ENCODE measurements at regions not wholly inside any gene's neighbourhood (a gene's known extent, or its start where the extent isn't known, plus 50 kb on each side); places are given as distances from the start of the nearest gene placed in this dataset.
"Not testable (repeated sequence)": the region's sequence is repeated elsewhere in the genome, so short reads cannot be mapped to it uniquely, and the experiment has no call there.

DNA sequence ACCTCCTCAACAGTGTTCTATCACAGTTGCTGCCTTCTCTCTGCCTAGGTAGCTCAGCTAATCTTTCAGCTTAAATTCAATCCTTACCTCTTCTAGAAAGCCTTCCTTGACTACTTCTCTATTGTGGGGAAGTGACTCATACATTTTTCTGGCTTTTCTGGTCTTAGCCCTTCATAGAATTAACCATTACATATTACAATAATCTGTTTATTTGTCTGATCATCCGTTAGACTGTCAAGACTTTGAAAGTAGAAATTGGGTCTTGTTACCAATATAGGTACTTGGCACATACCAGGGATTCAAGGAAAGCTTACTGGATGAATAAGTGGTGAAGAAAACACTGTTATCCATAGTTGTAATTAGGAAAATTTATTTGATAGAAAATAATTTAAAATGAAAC, 89.6 kb downstream of the FANCF start:
- no peak overlapping the region for H3K9ac ChIP-seq (ENCODE audit: low read depth, low read length, poor library complexity)
- H2AFZ ChIP-seq (ENCODE audit: low read length): no peak overlapping the region
- H2BK15ac ChIP-seq (ENCODE audit: low read length): no peak overlapping the region
- H3K4me2 ChIP-seq (ENCODE audit: insufficient read depth, low read length, poor library complexity, severe bottlenecking): no peak overlapping the region
- no peak overlapping the region for H3K4ac ChIP-seq (ENCODE audit: low read length)
- no peak overlapping the region for H3K14ac ChIP-seq (ENCODE audit: low read length)
- H3K79me1 ChIP-seq (ENCODE audit: low read depth, low read length): no peaks in the 10 kb centered on the region
- H3K27me3 ChIP-seq (ENCODE audit: control insufficient read depth in 3 of 3, insufficient read depth in 3 of 3, low read depth in 1 of 3, low read length in 3 of 3): no peaks in the 10 kb centered on the region
- H2BK12ac ChIP-seq (ENCODE audit: low read length): no peak overlapping the region
- DNase-seq (ENCODE audit: low spot score): no peak
- H3K27ac ChIP-seq (replicated peaks; ENCODE audit: low read length): no peak overlapping the region
- no peak overlapping the region for H3K4me3 ChIP-seq (ENCODE audit: low read length in 2 of 2)
- H2BK5ac ChIP-seq (ENCODE audit: low read length): no peak overlapping the region
- no peak overlapping the region for H3K23ac ChIP-seq (ENCODE audit: low read depth, low read length, poor library complexity)
- H3K4me1 ChIP-seq (ENCODE audit: control insufficient read depth in 2 of 2, insufficient read depth in 1 of 2, low read depth in 1 of 2, low read length in 2 of 2): no peaks in the 10 kb centered on the region
- no CpG with 5 or more reads among the region's 1 CpG for WGBS, 2 donors (ENCODE audit: extremely low coverage in 2 of 2, insufficient read length in 2 of 2, insufficient replicate concordance in 1 of 2)
- H3K18ac ChIP-seq (ENCODE audit: low read length): no peak overlapping the region
- H3K9me3 ChIP-seq (replicated peaks in 1 of 2; ENCODE audit: control insufficient read depth in 2 of 2, insufficient read depth in 1 of 2, low read depth in 1 of 2, low read length in 2 of 2): no peaks in the 10 kb centered on the region
- H3K36me3 ChIP-seq (replicated peaks in 1 of 2; ENCODE audit: control insufficient read depth in 2 of 2, insufficient read depth in 2 of 2, low read length in 2 of 2): no peaks in the 10 kb centered on the region
- H4K8ac ChIP-seq (ENCODE audit: low read depth, low read length): no peak overlapping the region
- H2AK5ac ChIP-seq (ENCODE audit: low read depth, low read length): no peak overlapping the region
- no peak overlapping the region for H4K91ac ChIP-seq (ENCODE audit: low read depth, low read length, poor library complexity)
- H2BK120ac ChIP-seq (ENCODE audit: low read depth, low read length): no peak overlapping the region

GRCh38 chr11:22528612-22529429, 96.8 kb downstream of the FANCF start:
- no CpG with 5 or more reads among the region's 28 CpGs for WGBS, 2 donors (ENCODE audit: extremely low coverage in 2 of 2, insufficient read length in 2 of 2, insufficient replicate concordance in 1 of 2)
- H3K18ac ChIP-seq (ENCODE audit: low read length); H2AK5ac ChIP-seq (ENCODE audit: low read depth, low read length); H4K8ac ChIP-seq (ENCODE audit: low read depth, low read length); H2AFZ ChIP-seq (ENCODE audit: low read length); H2BK15ac ChIP-seq (ENCODE audit: low read length); H2BK120ac ChIP-seq (ENCODE audit: low read depth, low read length); H3K9ac ChIP-seq (ENCODE audit: low read depth, low read length, poor library complexity); H3K9me3 ChIP-seq (replicated peaks in 1 of 2; ENCODE audit: control insufficient read depth in 2 of 2, insufficient read depth in 1 of 2, low read depth in 1 of 2, low read length in 2 of 2); H4K91ac ChIP-seq (ENCODE audit: low read depth, low read length, poor library complexity); DNase-seq (ENCODE audit: low spot score); H3K23ac ChIP-seq (ENCODE audit: low read depth, low read length, poor library complexity); H3K4me1 ChIP-seq (ENCODE audit: control insufficient read depth in 2 of 2, insufficient read depth in 1 of 2, low read depth in 1 of 2, low read length in 2 of 2); H3K27ac ChIP-seq (replicated peaks; ENCODE audit: low read length); H3K79me1 ChIP-seq (ENCODE audit: low read depth, low read length); H3K14ac ChIP-seq (ENCODE audit: low read length); H2BK5ac ChIP-seq (ENCODE audit: low read length); H3K27me3 ChIP-seq (ENCODE audit: control insufficient read depth in 3 of 3, insufficient read depth in 3 of 3, low read depth in 1 of 3, low read length in 3 of 3); H2BK12ac ChIP-seq (ENCODE audit: low read length); H3K36me3 ChIP-seq (replicated peaks in 1 of 2; ENCODE audit: control insufficient read depth in 2 of 2, insufficient read depth in 2 of 2, low read length in 2 of 2); H3K4ac ChIP-seq (ENCODE audit: low read length): not testable (repeated sequence)
- Histone ChIP-seq H3K4me3 (ENCODE audit: low read length in 2 of 2) (peak overlapping the region in 1 of 2 donors; percentile 78), H3K4me2 (ENCODE audit: insufficient read depth, low read length, poor library complexity, severe bottlenecking) (peak overlapping the region; percentile 25)

- H2AK5ac ChIP-seq (ENCODE audit: low read depth, low read length): no peak overlapping the region
- H2BK15ac ChIP-seq (ENCODE audit: low read length): no peak overlapping the region
- H3K79me1 ChIP-seq (ENCODE audit: low read depth, low read length): no peaks in the 10 kb centered on the region
- no peak overlapping the region for H4K91ac ChIP-seq (ENCODE audit: low read depth, low read length, poor library complexity)
- no peak overlapping the region for H2AFZ ChIP-seq (ENCODE audit: low read length)
- no peak overlapping the region for H4K8ac ChIP-seq (ENCODE audit: low read depth, low read length)
- no peak overlapping the region for H3K27ac ChIP-seq (replicated peaks; ENCODE audit: low read length)
- no peak overlapping the region for H3K4me2 ChIP-seq (ENCODE audit: insufficient read depth, low read length, poor library complexity, severe bottlenecking)
- H3K4ac ChIP-seq (ENCODE audit: low read length): no peak overlapping the region
- H3K36me3 ChIP-seq (replicated peaks in 1 of 2; ENCODE audit: control insufficient read depth in 2 of 2, insufficient read depth in 2 of 2, low read length in 2 of 2): no peaks in the 10 kb centered on the region
- H2BK12ac ChIP-seq (ENCODE audit: low read length): no peak overlapping the region
- H2BK120ac ChIP-seq (ENCODE audit: low read depth, low read length): no peak overlapping the region
- H3K14ac ChIP-seq (ENCODE audit: low read length): no peak overlapping the region
- H3K18ac ChIP-seq (ENCODE audit: low read length): no peak overlapping the region
- no peaks in the 10 kb centered on the region for H3K9me3 ChIP-seq (replicated peaks in 1 of 2; ENCODE audit: control insufficient read depth in 2 of 2, insufficient read depth in 1 of 2, low read depth in 1 of 2, low read length in 2 of 2)
- peaks cover 0 to 1% of the 10 kb centered on the region in 2 donors for H3K4me1 ChIP-seq (ENCODE audit: control insufficient read depth in 2 of 2, insufficient read depth in 1 of 2, low read depth in 1 of 2, low read length in 2 of 2)
- no peak overlapping the region for H3K9ac ChIP-seq (ENCODE audit: low read depth, low read length, poor library complexity)
- no CpG with 5 or more reads among the region's 2 CpGs for WGBS, 2 donors (ENCODE audit: extremely low coverage in 2 of 2, insufficient read length in 2 of 2, insufficient replicate concordance in 1 of 2)
- no peak for DNase-seq (ENCODE audit: low spot score)
- no peak overlapping the region for H3K4me3 ChIP-seq (ENCODE audit: low read length in 2 of 2)
- no peak overlapping the region for H2BK5ac ChIP-seq (ENCODE audit: low read length)
- no peaks in the 10 kb centered on the region for H3K27me3 ChIP-seq (ENCODE audit: control insufficient read depth in 3 of 3, insufficient read depth in 3 of 3, low read depth in 1 of 3, low read length in 3 of 3)
- no peak overlapping the region for H3K23ac ChIP-seq (ENCODE audit: low read depth, low read length, poor library complexity)
Observed at GRCh38 chr11:22522225-22522624, 103.4 kb downstream of the FANCF start.

DNA sequence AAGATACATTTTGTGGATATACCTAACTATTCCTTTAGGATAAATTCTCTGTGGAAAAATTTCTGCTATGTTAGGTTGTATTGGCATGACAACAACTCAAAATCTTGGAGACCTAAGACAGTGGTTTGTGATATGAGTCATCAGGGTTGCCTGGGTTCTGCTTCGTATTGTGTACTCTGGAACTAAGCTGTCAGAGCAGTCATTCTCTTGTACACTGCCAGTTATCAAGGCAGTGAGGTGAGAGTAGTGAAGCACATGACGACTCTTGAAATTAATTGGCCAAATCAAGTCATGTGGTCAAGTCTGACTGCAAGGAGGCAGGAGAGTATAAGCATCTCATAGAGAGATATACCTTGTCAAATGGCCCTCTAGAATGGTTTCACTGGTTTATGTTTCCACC, 104.4 kb downstream of the FANCF start:
- Histone ChIP-seq H4K91ac (ENCODE audit: low read depth, low read length, poor library complexity) (no peak overlapping the region), H3K4ac (ENCODE audit: low read length) (no peak overlapping the region), H3K9ac (ENCODE audit: low read depth, low read length, poor library complexity) (no peak overlapping the region), H2BK5ac (ENCODE audit: low read length) (no peak overlapping the region), H3K27me3 (ENCODE audit: control insufficient read depth in 3 of 3, insufficient read depth in 3 of 3, low read depth in 1 of 3, low read length in 3 of 3) (no peaks in the 10 kb centered on the region), H3K18ac (ENCODE audit: low read length) (no peak overlapping the region), H2BK120ac (ENCODE audit: low read depth, low read length) (no peak overlapping the region), H3K4me1 (ENCODE audit: control insufficient read depth in 2 of 2, insufficient read depth in 1 of 2, low read depth in 1 of 2, low read length in 2 of 2) (peaks cover 0 to 1% of the 10 kb centered on the region in 2 donors), H3K4me2 (ENCODE audit: insufficient read depth, low read length, poor library complexity, severe bottlenecking) (no peak overlapping the region), H2BK12ac (ENCODE audit: low read length) (no peak overlapping the region), H2AFZ (ENCODE audit: low read length) (no peak overlapping the region), H4K8ac (ENCODE audit: low read depth, low read length) (no peak overlapping the region), H3K14ac (ENCODE audit: low read length) (no peak overlapping the region), H2AK5ac (ENCODE audit: low read depth, low read length) (no peak overlapping the region), H3K79me1 (ENCODE audit: low read depth, low read length) (no peaks in the 10 kb centered on the region), H2BK15ac (ENCODE audit: low read length) (no peak overlapping the region), H3K36me3 (replicated peaks in 1 of 2; ENCODE audit: control insufficient read depth in 2 of 2, insufficient read depth in 2 of 2, low read length in 2 of 2) (no peaks in the 10 kb centered on the region), H3K27ac (replicated peaks; ENCODE audit: low read length) (no peak overlapping the region), H3K23ac (ENCODE audit: low read depth, low read length, poor library complexity) (no peak overlapping the region), H3K4me3 (ENCODE audit: low read length in 2 of 2) (no peak overlapping the region), H3K9me3 (replicated peaks in 1 of 2; ENCODE audit: control insufficient read depth in 2 of 2, insufficient read depth in 1 of 2, low read depth in 1 of 2, low read length in 2 of 2) (no peaks in the 10 kb centered on the region)
- DNase-seq (ENCODE audit: low spot score): no peak
- no CpG with 5 or more reads among the region's 2 CpGs for WGBS, 2 donors (ENCODE audit: extremely low coverage in 2 of 2, insufficient read length in 2 of 2, insufficient replicate concordance in 1 of 2)

Measured in neuronal stem cell (in vitro differentiated cells).